HEK293 (cell line): ENCODE measurements at regions not wholly inside any gene's neighbourhood (a gene's known extent, or its start where the extent isn't known, plus 50 kb on each side); places are given as distances from the start of the nearest gene placed in this dataset.

ENCODE experiments used
- CTCF ChIA-PET: fragments of 350-600 bp; formaldehyde crosslinking; extraction: SDS; loops from one replicate; lab custom pipeline; 2021; ENCODE audit warnings: antibody characterized with exemption; lab: Yijun Ruan, JAX
- POLR2A ChIA-PET: fragments of 300-600 bp; formaldehyde crosslinking; extraction: SDS; loops from one replicate; lab custom pipeline; 2020; ENCODE audit warnings: antibody characterized with exemption, inconsistent platforms; lab: Yijun Ruan, JAX
- H3K27ac ChIP-seq: fragments of 200-500 bp; sonication (Bioruptor generic); 2 replicates; pipeline ENCODE4 v1.5.1; 2014; ENCODE audit warnings: low read depth, low read length, control low read depth, inconsistent platforms; ENCODE audit errors: extremely low read depth
- H3K36me3 ChIP-seq, 2 experiments: fragments of 200-500 bp in 1 of 2; sonication (Bioruptor generic) in 1 of 2; 1 replicate in 1 of 2; 2 replicates in 1 of 2; pipeline ENCODE4 v1.5.1; 2014 to 2017; ENCODE audit warnings: inconsistent platforms in 2 of 2, low read length in 2 of 2; ENCODE audit not compliant: control insufficient read depth in 2 of 2, insufficient read depth in 1 of 2
- H3K4me1 ChIP-seq: fragments of 200-500 bp; sonication (Bioruptor generic); 2 replicates; pipeline ENCODE4 v1.5.1; 2014; ENCODE audit warnings: mild to moderate bottlenecking, low read length, inconsistent platforms; ENCODE audit not compliant: control insufficient read depth, insufficient read depth
- H3K4me3 ChIP-seq: 2 replicates; pipeline ENCODE4 v1.5.1; 2011; ENCODE audit warnings: low read depth, mild to moderate bottlenecking, control low read depth, low read length, moderate library complexity
- H3K9me3 ChIP-seq: fragments of 200-500 bp; sonication (Bioruptor generic); 2 replicates; pipeline ENCODE4 v1.5.1; 2014; ENCODE audit warnings: low read depth, low read length, inconsistent platforms; ENCODE audit not compliant: control insufficient read depth, insufficient read depth
- EGR2 ChIP-seq: fragments of 450-650 bp; formaldehyde crosslinking; IDR thresholded peaks from 2 replicates; pipeline ENCODE4 v1.5.1; 2016; ENCODE audit warnings: low read depth, missing biosample characterization, missing genetic modification characterization
- PBX3 ChIP-seq: sonication (generic); formaldehyde crosslinking; IDR thresholded peaks from 2 replicates; pipeline ENCODE4 v1.8.1; 2022; ENCODE audit warnings: mild to moderate bottlenecking, moderate library complexity, missing genetic modification reagents
- ZNF18 ChIP-seq: fragments of 450-650 bp; formaldehyde crosslinking; IDR thresholded peaks from 2 replicates; pipeline ENCODE4 v1.5.1; 2016; ENCODE audit warnings: missing biosample characterization, missing genetic modification characterization
- ZNF214 ChIP-seq: fragments of 450-650 bp; formaldehyde crosslinking; IDR thresholded peaks from 2 replicates; pipeline ENCODE4 v1.5.1; 2017; ENCODE audit warnings: missing biosample characterization, mild to moderate bottlenecking, missing genetic modification characterization, borderline replicate concordance
- ZNF223 ChIP-seq: fragments of 450-650 bp; formaldehyde crosslinking; IDR thresholded peaks from 2 replicates; pipeline ENCODE4 v1.5.1; 2016; ENCODE audit warnings: missing biosample characterization, missing genetic modification characterization
- ZNF292 ChIP-seq: fragments of 450-650 bp; formaldehyde crosslinking; IDR thresholded peaks from 2 replicates; pipeline ENCODE4 v1.5.1; 2016; ENCODE audit warnings: low read depth, missing biosample characterization, missing genetic modification characterization, borderline replicate concordance
- ZNF311 ChIP-seq: fragments of 450-650 bp; formaldehyde crosslinking; IDR thresholded peaks from 2 replicates; pipeline ENCODE4 v1.5.1; 2017; ENCODE audit warnings: missing biosample characterization, missing genetic modification characterization, borderline replicate concordance
- ZNF350 ChIP-seq: fragments of 450-650 bp; formaldehyde crosslinking; IDR thresholded peaks from 2 replicates; pipeline ENCODE4 v1.5.0; 2017; ENCODE audit warnings: missing biosample characterization, mild to moderate bottlenecking, missing genetic modification characterization
- ZNF621 ChIP-seq: fragments of 450-650 bp; formaldehyde crosslinking; IDR thresholded peaks from 2 replicates; pipeline ENCODE4 v1.5.1; 2017; ENCODE audit warnings: missing biosample characterization, missing genetic modification characterization
- ZNF747 ChIP-seq: fragments of 450-650 bp; formaldehyde crosslinking; IDR thresholded peaks from 2 replicates; pipeline ENCODE4 v1.5.1; 2016; ENCODE audit warnings: missing biosample characterization, missing genetic modification characterization
- ZNF791 ChIP-seq: fragments of 450-650 bp; formaldehyde crosslinking; IDR thresholded peaks from 2 replicates; pipeline ENCODE4 v1.5.1; 2016; ENCODE audit warnings: missing biosample characterization, missing genetic modification characterization
- ZNF837 ChIP-seq: fragments of 450-650 bp; formaldehyde crosslinking; IDR thresholded peaks from 2 replicates; pipeline ENCODE4 v1.5.1; 2016; ENCODE audit warnings: missing biosample characterization, missing genetic modification characterization
- ZSCAN18 ChIP-seq: fragments of 450-650 bp; formaldehyde crosslinking; IDR thresholded peaks from 2 replicates; pipeline ENCODE4 v1.5.1; 2016; ENCODE audit warnings: missing biosample characterization, missing genetic modification characterization
- TF ChIP-seq, protein P1 (sequence below): fragments of 450-650 bp; IDR thresholded peaks from 2 replicates; pipeline ENCODE4 v1.5.1; 2018; ENCODE audit warnings: missing biosample characterization, missing genetic modification characterization
- TF ChIP-seq, protein P2 (sequence below): fragments of 450-650 bp; formaldehyde crosslinking; IDR thresholded peaks from 2 replicates; pipeline ENCODE4 v1.5.1; 2016; ENCODE audit warnings: missing biosample characterization, missing genetic modification characterization

DNA sequence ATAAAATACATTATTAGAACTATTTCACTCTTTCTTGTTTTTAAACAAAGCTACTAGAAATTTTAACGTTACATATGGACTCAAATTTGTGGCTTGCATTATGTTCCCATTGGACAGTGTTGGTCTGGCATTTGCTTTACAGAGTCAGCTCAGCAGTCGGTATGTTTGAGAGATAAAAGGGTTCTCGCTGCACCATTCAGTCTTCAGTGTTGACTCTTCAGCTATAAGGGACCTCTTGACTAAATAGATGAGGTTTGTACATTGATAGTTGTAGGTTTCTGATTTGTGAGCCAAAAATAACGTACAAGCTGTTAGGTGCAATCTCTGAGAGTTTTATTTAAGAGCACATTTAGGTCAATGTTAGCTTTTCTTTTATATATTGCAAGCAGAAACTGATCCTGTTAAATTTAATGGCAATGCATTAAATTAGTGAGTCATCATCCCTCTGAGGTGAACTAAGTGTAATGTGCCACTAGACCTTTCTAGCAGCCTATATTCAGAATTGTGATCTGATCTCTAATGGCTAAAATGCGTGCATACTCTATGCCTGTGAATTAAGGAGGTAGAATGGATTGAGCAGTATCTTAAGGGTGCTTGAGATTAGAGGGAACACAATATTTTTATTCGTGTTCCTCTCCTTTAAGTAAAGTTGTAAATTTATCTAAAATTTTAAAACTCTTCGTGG is 485.6 kb upstream of the SYNCRIP start (continued):
- TF ChIP-seq ZSCAN18 (tag by site-specific recombination) (no peak), ZNF214 (tag by site-specific recombination) (no peak), ZNF223 (tag by site-specific recombination) (no peak), ZNF621 (no peak), ZNF747 (tag by site-specific recombination) (no peak), ZNF311 (tag by site-specific recombination) (no peak)

- TF ChIP-seq PBX3 (CRISPR knock-in tag) (no peak), ZNF837 (tag by site-specific recombination) (no peak), ZNF791 (tag by site-specific recombination) (no peak), ZNF350 (tag by site-specific recombination) (no peak), ZNF18 (tag by site-specific recombination) (no peak), ZNF292 (no peak)
- TF ChIP-seq, protein P1, sequence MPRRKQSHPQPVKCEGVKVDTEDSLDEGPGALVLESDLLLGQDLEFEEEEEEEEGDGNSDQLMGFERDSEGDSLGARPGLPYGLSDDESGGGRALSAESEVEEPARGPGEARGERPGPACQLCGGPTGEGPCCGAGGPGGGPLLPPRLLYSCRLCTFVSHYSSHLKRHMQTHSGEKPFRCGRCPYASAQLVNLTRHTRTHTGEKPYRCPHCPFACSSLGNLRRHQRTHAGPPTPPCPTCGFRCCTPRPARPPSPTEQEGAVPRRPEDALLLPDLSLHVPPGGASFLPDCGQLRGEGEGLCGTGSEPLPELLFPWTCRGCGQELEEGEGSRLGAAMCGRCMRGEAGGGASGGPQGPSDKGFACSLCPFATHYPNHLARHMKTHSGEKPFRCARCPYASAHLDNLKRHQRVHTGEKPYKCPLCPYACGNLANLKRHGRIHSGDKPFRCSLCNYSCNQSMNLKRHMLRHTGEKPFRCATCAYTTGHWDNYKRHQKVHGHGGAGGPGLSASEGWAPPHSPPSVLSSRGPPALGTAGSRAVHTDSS (tag by site-specific recombination), result no peak
- TF ChIP-seq, protein P2, sequence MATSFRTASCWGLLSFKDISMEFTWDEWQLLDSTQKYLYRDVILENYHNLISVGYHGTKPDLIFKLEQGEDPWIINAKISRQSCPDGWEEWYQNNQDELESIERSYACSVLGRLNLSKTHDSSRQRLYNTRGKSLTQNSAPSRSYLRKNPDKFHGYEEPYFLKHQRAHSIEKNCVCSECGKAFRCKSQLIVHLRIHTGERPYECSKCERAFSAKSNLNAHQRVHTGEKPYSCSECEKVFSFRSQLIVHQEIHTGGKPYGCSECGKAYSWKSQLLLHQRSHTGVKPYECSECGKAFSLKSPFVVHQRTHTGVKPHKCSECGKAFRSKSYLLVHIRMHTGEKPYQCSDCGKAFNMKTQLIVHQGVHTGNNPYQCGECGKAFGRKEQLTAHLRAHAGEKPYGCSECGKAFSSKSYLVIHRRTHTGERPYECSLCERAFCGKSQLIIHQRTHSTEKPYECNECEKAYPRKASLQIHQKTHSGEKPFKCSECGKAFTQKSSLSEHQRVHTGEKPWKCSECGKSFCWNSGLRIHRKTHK (tag by site-specific recombination), result no peak
- no peaks in the 10 kb centered on the region for H3K36me3 ChIP-seq
- H3K27ac ChIP-seq, result no peak overlapping the region
- H3K4me3 ChIP-seq, result no peak overlapping the region
- CTCF ChIA-PET, result interaction anchor here (0.7 kb wide), 1 partner anchor 859 kb away, joined by 3 read pairs; no protein-coding TSS in a partner anchor
- no peaks in the 10 kb centered on the region for H3K9me3 ChIP-seq
- H3K4me1 ChIP-seq, result no peaks in the 10 kb centered on the region
- POLR2A ChIA-PET, result no interaction called here
These were observed 479.4 kb upstream of the SYNCRIP start for GRCh38 chr6:86122086-86122485.

- no peaks in the 10 kb centered on the region for H3K36me3 ChIP-seq
- H3K27ac ChIP-seq, result no peak overlapping the region
- H3K4me1 ChIP-seq, result no peaks in the 10 kb centered on the region
- ChIA-PET POLR2A (no interaction called here), CTCF (interaction anchor here (0.6 kb wide), 1 partner anchor 1069 kb away, joined by 3 read pairs; no protein-coding TSS in a partner anchor)
- no peaks in the 10 kb centered on the region for H3K9me3 ChIP-seq
- H3K4me3 ChIP-seq, result no peak overlapping the region
- no peak for TF ChIP-seq EGR2 (tag by site-specific recombination)
These were observed 475.6 kb upstream of the SYNCRIP start for GRCh38 chr6:86118271-86118670.
